ENCODE measurements at regions not wholly inside any gene's neighbourhood (a gene's known extent, or its start where the extent isn't known, plus 50 kb on each side); places are given as distances from the start of the nearest gene placed in this dataset.

GRCh38 chr7:15778191-15778590, 91.7 kb upstream of the MEOX2 start:
- ATAC-seq (no peak), DNase-seq (ENCODE audit: low read depth, low spot score) (no peak)
- H3K4me3 ChIP-seq (ENCODE audit: low read depth in 2 of 2, low read length in 2 of 2), result no peak overlapping the region
- no peaks in the 10 kb centered on the region for H3K27me3 ChIP-seq (ENCODE audit: control insufficient read depth, insufficient read depth, low read length)
- TF ChIP-seq, protein P1, sequence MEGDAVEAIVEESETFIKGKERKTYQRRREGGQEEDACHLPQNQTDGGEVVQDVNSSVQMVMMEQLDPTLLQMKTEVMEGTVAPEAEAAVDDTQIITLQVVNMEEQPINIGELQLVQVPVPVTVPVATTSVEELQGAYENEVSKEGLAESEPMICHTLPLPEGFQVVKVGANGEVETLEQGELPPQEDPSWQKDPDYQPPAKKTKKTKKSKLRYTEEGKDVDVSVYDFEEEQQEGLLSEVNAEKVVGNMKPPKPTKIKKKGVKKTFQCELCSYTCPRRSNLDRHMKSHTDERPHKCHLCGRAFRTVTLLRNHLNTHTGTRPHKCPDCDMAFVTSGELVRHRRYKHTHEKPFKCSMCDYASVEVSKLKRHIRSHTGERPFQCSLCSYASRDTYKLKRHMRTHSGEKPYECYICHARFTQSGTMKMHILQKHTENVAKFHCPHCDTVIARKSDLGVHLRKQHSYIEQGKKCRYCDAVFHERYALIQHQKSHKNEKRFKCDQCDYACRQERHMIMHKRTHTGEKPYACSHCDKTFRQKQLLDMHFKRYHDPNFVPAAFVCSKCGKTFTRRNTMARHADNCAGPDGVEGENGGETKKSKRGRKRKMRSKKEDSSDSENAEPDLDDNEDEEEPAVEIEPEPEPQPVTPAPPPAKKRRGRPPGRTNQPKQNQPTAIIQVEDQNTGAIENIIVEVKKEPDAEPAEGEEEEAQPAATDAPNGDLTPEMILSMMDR (IDR thresholded peaks at IDR 0.05), result no peak
- no peak for TF ChIP-seq TCF7L2 (IDR thresholded peaks at IDR 0.05; ENCODE audit: low read depth, low read length)
- TF ChIP-seq SIN3A (IDR thresholded peaks at IDR 0.05; ENCODE audit: borderline replicate concordance, insufficient read depth, low read depth, low read length), result no peak
- no peak for TF ChIP-seq POLR2AphosphoS5 (IDR thresholded peaks at IDR 0.05; ENCODE audit: low read depth, low read length)
- no peak for TF ChIP-seq REST (IDR thresholded peaks at IDR 0.05; ENCODE audit: insufficient read depth in 1 of 2, low read depth in 2 of 2, low read length in 1 of 2)
- no peaks in the 10 kb centered on the region for H3K9me3 ChIP-seq (ENCODE audit: control insufficient read depth, insufficient read depth, low read depth, low read length)
- intact Hi-C loops (cut with micrococcal nuclease; ENCODE audit: unreplicated experiment), result no loop called here
- BruUV-seq (replicated peaks), result no TSS peak
- in situ Hi-C loops (cut with HindIII; ENCODE audit: low pct_unique_long_range_greater_than_20kb, low sequenced_read_pairs), result no loop called here
- H3K27ac ChIP-seq (ENCODE audit: low read length), result no peak overlapping the region
- no peaks in the 10 kb centered on the region for H3K4me1 ChIP-seq (ENCODE audit: control insufficient read depth, insufficient read depth, low read length)
- ChIA-PET POLR2A (no interaction called here), CTCF (no interaction called here)
- no peaks in the 10 kb centered on the region for H3K36me3 ChIP-seq (ENCODE audit: control insufficient read depth, insufficient read depth, low read length)

- no peaks in the 10 kb centered on the region for H3K27me3 ChIP-seq (ENCODE audit: control insufficient read depth, insufficient read depth, low read length)
- no peak overlapping the region for H3K27ac ChIP-seq (ENCODE audit: low read length)
- TF ChIP-seq, protein P1 (IDR thresholded peaks at IDR 0.05), result no peak
- no peak for TF ChIP-seq REST (IDR thresholded peaks at IDR 0.05; ENCODE audit: insufficient read depth in 1 of 2, low read depth in 2 of 2, low read length in 1 of 2)
- no peak for TF ChIP-seq POLR2AphosphoS5 (IDR thresholded peaks at IDR 0.05; ENCODE audit: low read depth, low read length)
- TF ChIP-seq TCF7L2 (IDR thresholded peaks at IDR 0.05; ENCODE audit: low read depth, low read length), result no peak
- TF ChIP-seq SIN3A (IDR thresholded peaks at IDR 0.05; ENCODE audit: borderline replicate concordance, insufficient read depth, low read depth, low read length), result no peak
- H3K36me3 ChIP-seq (ENCODE audit: control insufficient read depth, insufficient read depth, low read length), result no peaks in the 10 kb centered on the region
- H3K9me3 ChIP-seq (ENCODE audit: control insufficient read depth, insufficient read depth, low read depth, low read length), result no peaks in the 10 kb centered on the region
- ATAC-seq (no peak), DNase-seq (ENCODE audit: low read depth, low spot score) (no peak)
- intact Hi-C loops (cut with micrococcal nuclease; ENCODE audit: unreplicated experiment) (no loop called here), in situ Hi-C loops (cut with HindIII; ENCODE audit: low pct_unique_long_range_greater_than_20kb, low sequenced_read_pairs) (no loop called here)
- ChIA-PET POLR2A (no interaction called here), CTCF (no interaction called here)
- H3K4me3 ChIP-seq (ENCODE audit: low read depth in 2 of 2, low read length in 2 of 2), result no peak overlapping the region
- no peaks in the 10 kb centered on the region for H3K4me1 ChIP-seq (ENCODE audit: control insufficient read depth, insufficient read depth, low read length)
- no TSS peak for BruUV-seq (replicated peaks)
Observed at GRCh38 chr7:15765753-15766152, 79.3 kb upstream of the MEOX2 start.

All from Panc1 (cell line).